Activated CD4-positive, alpha-beta T cell treated with anti-CD3 and anti-CD28 coated beads, Interleukin-2, amount 50 U/mL, for 48 hours (primary cell): ENCODE measurements at regions not wholly inside any gene's neighbourhood (a gene's known extent, or its start where the extent isn't known, plus 50 kb on each side); places are given as distances from the start of the nearest gene placed in this dataset.
"Not testable (repeated sequence)": the region's sequence is repeated elsewhere in the genome, so short reads cannot be mapped to it uniquely, and the experiment has no call there.

Experiments
- DNase-seq, 2 experiments: peaks; one replicate each; pipeline ENCODE4 v3.0.0-alpha.2; 2020

DNA sequence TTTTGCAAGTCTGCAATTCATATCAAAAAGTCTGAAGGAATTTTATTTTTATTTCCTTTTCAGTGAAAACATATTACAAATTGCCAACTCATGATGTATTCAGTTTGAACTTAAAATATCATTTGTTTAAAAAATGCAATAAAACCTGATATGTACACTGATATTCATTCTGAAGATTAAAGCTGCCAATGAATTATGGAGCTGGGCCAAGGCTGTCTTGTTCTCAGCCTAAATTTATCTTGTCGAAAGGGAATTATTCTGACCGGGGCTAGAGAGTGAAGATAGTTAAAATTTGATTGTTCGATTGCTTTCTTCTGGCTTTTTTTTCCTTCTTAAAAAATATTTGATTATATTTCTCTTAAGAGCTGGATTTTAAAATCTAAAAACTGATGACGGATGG, 54.0 kb upstream of the RBFOX1 start:
- DNase-seq = no peak

DNA sequence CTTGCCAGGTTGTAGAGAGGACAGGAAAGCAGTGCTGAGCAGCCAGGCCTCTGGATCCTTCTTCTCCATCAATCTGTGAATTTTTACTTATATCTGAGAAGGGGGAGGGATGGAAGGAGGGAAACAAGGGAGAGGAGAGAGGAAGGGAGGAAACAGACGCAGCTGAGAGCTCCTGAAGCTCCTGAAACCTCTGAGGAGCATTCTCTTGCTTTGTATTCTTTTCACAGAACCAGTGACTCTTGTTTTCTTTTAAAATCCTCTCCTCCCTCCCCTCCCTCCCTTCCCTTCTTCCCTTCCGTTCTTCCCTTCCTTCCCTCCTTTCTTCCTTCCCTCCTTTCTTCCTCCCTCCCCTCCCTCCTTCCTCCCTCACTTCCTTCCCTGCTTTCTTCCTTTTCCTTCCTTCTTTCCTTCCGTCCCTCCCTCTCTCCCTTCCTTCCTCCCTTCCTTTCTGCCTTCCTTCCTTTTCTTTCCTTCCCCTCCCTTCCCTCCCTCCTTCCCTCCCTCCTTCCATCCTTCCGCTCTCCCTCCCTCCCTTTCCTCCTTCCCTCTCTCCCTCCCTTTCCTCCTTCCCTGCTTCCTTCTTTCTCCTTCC, 60.0 kb upstream of the RBFOX1 start:
- no peak for DNase-seq

DNA sequence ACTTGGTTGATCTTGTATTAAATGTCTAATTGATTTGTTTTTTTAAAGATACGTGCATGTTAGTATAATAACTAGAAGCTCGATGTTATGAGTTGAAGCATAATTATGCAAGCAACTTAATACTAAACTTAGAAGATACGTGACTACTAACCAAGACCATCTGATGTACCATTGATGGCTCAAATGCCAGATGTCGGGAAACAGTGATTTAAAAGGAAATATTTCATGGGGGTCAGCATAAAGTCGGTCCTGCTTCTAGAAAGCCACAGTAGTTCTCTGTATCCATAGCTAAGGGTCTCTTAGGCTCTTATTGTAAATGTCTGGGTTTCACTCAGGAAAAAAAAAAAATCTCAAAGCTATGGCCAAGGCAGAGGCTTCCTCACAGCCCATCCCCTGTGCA, 61.2 kb upstream of the RBFOX1 start:
- no peak for DNase-seq

DNA sequence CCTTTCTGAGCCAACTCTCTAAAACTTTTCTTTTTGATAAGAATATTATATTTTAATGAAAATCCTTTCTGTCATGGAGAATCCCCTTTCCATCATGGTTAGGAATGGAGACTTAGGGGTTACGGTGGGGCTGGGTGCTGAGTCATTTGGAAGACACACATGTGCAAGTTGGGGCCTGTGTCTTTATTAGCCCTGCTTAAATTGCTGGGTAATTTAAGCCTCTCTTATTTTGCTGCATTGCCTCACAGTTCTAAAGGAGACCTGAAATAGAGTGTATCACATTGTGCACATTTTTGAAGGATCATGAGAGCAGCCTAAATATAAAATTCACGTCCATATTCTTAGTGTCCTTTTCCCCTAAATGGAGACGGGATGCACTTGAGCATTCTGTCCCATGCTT, 61.8 kb upstream of the RBFOX1 start:
- DNase-seq = no peak

DNA sequence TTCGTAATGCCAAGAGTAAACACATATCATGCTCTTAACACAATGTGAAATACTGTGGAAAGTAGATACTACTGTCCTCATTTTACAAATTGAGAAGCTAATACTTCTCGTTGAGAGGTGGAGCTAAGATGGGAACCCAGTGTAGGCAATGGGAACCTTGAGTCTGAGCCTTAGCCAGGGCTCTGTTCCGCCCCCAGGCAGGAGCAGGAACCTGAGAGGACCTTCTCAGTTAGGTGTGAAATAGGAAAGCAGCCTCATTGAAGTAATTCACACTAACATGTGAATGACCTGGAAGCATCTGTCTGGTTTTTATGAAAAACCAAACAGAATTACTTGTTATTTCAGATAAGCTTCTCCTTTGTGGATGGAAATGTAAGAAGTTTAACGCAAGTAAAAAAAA, 62.6 kb upstream of the RBFOX1 start:
- no peak for DNase-seq

DNA sequence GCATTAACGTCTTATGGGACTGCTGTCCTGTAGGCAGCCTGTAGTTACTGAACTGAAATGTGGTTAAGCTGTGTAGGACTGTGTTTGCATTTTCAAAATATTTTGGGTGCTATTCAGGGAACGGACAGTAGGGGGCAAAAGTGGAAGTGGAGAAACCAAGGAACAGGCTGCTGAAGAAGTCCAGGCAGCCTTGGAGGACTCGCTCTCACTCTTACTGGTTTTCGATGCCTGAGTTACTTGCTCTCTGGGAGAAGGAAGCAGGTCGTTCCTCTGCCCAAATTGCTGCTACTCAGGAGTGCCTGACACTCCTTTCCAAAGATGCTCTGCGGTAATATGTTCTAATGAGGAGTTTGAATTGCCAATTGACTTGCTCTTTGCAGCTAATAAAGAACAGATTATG, 64.5 kb upstream of the RBFOX1 start:
- DNase-seq = no peak

DNA sequence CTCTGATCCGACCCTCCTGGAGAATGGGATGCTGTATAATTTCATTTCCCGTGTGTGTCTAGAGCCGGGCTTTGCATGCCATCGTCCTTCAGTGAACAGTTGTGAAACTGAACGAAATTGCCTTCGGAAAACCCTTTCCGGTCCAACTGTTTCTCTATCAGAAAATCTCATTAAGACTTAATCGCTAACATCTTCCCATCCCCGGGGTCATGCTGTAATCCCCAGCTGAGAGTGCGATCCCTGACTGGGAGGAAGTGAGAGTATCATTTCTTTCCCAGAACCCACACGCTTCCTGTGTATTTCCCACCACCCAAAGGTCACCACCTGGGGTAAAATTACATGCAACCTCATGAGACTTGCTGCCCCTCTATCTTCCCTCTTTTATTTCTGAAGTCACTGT, 75.6 kb upstream of the RBFOX1 start:
- DNase-seq = no peak

DNA sequence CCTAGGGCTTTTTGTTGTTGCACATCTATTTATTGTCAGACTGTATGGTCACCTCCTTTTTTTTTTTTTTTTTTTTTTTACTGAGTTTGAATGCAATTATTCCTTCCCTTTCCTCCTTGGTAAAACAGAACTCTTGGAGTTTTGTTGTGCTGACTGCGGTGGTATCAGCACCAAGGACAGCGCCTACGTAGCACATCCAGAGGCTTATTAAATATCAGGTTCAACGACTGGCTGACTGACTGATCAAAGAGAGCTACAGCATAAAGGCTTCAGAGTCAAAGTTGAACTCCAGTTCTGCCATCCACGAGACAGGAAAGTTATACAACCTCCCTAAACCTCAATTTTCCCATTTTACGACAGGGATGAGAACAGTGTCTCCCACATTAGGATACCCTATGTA, 86.1 kb upstream of the RBFOX1 start:
- no peak for DNase-seq

DNA sequence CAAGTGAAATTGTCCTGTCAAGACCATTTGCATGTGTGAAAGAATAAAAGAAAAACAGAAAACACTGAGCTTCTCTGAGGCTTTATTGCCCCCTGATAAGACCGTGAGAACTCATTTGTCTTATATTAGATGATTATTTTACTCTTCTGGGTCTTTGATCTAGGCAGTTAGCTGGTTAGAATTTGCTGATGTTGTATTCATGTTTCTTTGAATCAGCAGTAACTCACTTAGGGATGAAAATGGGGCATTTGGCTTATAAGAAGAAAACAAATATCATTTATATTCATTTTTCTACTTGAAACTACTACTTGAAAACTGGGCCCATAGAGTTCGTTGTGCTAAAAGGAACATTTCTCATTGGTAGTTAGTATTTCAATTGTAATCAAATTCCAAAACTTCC, 93.1 kb upstream of the RBFOX1 start:
- DNase-seq = no peak

DNA sequence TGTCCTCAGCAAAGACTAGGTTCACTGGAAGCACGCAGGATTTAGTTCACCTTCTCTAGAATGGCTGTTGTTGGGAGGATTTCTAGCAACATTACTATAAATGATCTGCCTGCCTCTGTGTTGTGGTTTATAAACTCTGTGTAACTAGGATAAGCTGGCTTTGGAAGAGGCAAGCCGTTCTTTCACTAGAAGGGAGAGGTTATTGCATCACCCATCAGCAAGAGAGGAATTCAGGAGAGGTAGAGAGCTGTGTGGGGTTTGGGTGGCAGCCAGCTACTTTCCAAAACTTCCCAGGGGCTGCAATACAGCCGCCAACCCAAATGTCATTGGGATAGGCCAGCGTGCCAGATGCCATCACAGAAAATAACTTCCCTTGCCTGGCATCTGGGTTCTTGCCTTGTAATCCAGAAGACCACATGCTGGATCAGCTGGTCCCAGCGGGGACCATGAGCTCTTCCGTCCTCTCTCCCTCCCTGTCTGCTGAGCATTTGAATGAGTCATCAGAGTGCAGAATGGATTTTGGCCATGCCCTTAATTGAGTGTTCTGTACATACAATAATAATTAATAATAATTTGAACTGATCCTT, 95.7 kb upstream of the RBFOX1 start:
- DNase-seq = no peak

DNA sequence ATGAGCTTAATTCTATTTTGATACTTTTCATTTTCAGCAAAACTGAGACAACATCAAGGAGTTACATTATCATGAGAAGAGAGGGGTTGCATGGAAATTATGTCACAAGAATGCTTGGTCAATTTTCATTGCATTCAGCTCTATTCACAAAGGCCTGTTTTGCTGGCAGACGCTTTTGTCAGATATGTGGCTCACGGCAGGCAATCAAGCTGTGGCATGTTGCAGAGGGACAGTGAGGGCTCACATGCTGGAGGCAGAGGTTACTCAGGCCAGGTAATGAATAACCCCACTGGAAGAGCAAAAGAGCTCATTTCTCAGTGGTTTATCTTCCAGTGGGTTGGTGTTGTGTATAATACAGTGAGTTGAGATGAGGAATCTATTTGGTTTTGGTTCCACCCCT, 98.7 kb upstream of the RBFOX1 start:
- no peak for DNase-seq

DNA sequence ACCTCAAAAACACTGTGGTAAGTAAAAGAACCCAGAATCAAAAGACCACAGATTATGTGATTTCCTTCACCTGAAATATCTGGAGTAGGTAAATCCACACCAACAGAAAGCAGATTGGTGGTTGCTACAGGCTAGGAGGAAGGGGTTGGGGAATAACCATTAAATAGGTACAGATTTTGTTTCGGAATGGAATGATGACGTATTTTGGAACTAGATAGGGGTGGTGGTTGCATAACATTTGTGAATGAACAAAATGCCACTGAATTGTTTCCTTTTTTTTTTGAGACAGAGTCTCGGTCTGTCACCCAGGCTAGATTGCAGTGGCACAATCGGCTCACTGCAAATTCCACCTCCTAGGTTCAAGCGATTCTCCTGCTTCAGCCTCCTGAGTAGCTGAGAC, 100.9 kb upstream of the RBFOX1 start:
- no peak for DNase-seq

DNA sequence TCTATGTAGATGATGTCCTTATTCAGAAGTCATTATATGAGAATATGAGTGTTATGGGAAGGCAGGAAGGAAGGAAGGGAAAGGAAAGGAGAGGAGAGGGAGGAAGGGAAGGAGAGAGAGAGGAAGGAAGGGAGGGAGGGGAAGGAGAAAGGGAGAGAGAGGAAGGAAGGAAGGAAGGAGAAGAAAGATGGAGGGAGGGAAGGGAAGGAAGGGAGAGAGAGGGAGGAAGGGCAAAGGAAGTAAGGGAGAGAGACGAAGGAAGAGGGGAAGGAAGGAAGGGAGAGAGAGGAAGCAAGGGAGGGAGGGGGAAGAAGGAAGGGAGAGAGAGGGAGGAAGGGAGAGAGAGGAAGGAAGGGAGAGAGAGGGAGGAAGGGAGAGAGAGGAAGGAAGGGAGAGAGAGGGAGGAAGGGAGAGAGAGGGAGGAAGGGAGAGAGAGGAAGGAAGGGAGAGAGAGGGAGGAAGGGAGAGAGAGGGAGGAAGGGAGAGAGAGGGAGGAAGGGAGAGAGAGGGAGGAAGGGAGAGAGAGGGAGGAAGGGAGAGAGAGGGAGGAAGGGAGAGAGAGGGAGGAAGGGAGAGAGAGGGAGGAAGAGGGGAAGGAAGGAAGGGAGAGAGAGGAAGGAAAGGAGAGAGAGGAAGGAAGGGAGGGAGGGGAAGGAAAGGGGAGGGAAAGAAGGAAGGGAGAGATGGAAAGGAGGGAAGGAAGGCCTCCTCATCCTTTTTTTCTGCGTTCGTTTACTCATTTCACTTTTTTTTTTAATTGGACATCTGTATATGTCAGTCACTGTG, 103.0 kb upstream of the RBFOX1 start:
- DNase-seq = not testable (repeated sequence)

DNA sequence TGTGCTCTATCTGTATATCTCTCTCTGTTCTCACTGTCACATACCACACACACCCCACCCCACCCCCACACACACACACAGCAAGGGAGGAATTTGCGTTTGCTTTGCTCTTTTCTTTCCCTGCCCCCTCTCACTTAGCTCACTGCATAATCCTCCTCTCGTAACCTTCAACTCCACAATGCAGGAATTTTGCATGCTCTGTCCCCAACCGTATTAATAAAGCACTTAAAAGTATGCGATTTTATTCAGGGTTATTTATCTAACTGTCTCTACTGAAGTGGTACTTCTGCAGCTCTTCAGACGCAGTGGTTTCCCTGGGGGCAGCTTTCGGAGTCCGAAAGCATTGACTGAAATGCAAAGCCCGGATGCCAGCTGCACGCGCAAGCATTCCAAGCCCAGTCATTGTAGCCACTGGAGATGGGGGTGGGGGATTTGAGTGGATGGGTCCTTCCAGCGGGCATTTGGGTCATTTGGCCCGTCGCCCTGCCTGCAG, 105.4 kb upstream of the RBFOX1 start:
- DNase-seq = no peak

DNA sequence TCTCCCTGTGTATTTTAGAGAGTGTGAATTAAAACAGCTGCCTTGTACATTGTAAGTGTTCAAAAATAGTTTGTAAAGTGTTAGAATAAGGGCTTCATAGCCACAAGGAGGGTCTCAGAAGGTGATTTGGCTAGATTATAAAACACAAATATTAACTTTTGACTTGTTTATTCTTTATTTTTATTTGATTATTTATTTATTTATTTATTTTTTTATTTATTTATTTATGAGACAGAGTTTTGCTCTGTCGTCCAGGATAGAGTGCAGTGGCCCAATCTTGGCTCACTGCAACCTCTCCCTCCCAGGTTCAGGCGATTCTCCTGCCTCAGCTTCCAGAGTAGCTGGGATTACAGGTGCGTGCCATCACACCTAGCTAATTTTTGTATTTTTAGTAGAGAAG, 111.5 kb upstream of the RBFOX1 start:
- DNase-seq = no peak

DNA sequence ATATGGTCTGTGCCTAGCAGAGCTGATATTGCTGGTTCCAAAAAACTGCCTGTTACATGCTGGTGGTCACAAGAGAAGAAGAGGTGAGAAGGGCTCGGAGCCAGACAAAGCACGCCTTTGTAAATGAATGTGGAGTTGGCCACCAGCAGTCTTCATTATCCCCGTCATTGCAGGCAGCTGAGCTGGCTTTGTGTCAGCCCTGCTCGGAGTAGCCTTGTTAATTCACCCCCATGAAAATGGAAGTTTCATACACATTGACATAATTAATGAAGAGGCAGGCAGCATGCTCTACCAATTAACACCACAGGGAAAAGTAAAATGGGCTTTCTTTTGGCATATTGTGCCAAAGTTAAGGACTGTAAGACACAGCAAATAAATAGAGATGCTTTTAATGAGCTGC, 113.7 kb upstream of the RBFOX1 start:
- DNase-seq = no peak

DNA sequence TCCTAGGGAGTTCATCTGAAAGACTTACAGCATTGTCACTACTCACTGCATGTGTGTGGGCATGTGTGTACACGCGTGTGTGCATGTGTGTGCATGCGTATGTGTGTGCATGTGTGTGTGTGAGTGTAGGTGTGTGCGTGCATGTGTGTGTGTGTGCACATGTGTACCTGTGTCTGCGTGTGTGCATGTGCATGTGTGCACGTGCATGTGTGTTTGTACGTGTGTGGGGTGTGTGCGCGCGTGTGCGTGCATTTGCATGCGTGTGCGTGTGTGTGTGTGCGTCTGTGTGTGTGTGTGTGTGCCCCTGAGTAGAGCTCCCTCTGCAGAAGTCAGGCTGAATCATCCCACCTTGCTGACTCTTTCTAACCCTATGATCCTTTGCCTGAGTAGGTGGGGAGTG, 114.8 kb upstream of the RBFOX1 start:
- no peak for DNase-seq

DNA sequence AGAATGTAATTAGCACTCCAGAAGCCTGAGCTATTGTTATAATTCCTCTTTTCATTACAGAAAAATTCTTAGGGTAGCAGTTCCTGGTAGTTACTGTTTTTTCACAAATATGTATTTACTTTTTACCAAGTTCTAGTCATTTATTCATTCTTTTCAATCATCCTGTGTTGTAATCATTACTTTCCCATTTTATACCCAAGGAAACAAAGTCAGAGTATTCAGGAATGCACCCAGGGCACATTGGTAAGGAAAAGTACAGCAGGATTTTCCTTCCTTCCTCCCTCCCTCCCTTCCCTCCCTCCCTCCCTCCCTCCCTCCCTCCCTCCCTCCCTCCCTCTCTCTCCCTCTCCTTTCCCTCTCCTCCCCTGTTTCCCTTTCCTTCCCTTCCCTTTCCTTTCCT, 115.9 kb upstream of the RBFOX1 start:
- DNase-seq = no peak

DNA sequence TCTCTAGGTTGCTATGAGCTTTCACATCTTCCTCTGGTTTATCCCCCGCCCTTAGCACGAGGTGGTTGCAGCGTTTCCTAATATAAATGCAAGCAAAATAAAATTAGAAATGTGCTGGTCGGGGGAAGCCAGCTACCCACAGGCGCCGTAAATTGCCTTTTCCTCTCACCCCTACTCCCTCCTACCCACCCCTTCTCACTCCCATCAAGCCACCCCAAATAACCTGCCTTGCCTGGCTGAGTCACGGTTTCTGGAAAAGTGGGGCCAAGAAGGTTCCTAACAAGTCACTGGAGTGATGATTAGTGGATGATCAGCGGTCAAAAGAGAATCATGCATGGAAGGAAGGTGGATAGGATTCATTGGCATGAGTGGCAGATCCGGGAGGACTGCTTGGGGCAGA, 120.9 kb upstream of the RBFOX1 start:
- no peak for DNase-seq

DNA sequence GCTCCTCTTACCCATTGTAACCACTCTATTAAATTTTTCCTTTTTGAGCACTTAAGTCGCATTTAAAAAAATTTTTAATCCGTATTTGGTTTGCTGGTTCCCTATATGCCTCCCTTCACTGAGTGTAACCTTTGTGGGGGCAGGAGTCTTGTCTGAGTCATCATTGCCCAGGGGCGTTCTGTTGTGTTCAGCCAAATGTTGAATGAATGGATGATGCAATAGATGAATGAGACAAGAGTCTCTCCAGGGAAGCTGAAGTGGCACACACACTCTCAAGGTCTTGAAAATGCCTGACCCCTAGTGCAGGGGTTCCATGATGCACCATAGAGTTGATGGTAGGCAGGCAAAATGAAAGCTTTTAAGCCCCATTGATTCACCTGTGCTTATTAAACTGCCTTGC, 123.0 kb upstream of the RBFOX1 start:
- no peak for DNase-seq

DNA sequence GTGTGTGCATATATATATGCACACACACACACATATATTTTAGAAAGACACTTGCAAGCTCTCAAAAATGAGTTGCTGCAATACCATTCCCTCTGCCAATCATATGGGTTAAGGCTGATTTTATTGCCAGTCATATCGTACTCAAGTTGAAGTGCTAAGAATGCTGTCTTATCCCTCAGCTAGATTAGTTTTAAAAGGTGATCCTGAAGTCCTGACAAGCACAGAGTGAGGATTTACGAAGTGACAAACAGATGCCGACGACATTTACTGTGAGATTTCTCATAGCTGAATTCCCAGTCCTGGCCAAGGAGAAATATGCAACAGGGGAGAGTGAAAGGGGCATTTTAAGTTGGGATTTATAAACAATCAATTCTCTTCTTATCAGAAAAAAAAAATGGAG, 126.2 kb upstream of the RBFOX1 start:
- DNase-seq = no peak

DNA sequence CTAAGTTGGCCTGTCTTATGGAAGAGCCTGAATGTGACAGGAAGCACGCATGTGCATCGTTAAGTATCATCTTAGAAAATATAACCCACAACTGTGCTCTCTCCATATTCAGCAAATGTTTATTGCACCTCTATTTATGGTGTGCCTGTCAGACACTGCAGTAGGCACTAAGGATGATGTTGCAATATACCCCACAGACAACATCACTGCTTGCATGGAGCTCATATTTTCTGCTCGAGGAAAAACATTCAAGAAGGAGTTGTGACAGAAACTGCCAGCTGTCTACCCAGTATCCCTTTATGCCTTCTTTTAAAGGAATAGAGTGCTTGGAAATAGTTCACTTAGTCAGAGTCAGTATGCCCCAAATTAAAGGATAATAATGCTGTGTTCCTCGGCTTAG, 132.3 kb upstream of the RBFOX1 start:
- no peak for DNase-seq

DNA sequence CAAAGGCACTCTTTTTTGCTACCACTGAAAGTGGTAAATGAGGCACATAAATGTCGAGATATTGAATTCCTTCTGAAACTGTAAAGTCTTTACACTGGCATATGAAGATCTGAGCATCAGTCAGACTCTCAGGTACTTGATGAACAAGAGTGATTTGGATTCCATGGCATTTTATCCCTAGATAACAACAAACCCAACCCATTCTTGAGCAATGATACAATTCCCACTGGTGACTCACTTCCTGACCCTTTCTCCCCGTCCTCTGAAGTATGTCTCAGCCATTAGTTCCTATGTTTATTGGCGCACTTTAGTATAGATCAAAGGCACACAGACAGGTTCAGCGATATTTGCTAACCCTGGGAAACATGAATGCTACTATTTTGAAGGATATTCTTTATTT, 147.0 kb upstream of the RBFOX1 start:
- DNase-seq = no peak

DNA sequence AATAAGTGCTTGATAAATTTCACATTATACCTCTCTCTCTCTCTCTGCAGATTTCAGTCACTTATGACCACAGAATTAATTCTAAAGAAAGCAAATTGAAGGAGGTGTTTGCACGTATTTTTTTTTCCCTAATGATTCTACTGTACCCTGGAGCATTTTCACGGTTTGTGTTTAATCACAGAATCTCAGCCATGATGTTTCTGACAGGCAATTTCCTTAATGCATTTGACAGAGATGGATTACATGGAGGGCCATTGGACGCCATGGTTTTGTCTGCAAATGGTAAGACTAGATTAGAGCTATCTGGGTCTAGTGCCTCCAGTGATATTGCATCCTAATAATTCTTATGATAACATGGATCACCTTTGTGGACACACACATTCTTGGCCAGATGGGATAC, 147.5 kb upstream of the RBFOX1 start:
- no peak for DNase-seq

DNA sequence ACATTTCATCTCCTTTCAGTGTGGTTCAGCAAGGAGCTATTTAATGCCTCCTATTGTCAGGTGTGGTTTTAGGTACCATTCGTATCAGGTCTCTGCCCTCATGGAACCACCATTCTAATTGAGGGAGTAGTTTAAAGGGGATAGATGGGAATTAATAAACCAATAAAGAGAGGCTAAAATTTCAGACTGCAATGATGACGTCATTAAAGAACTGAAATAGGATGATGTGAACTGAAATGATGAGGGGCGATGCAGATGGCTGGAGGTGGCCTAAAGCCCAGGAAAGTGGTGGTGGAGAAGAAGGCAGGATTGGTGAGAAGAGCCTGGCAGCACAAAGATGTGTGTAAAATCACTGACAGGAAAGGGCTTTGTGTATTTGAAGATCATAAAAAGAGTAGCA, 148.9 kb upstream of the RBFOX1 start:
- no peak for DNase-seq
